ENCODE measurements at regions not wholly inside any gene's neighbourhood (a gene's known extent, or its start where the extent isn't known, plus 50 kb on each side); places are given as distances from the start of the nearest gene placed in this dataset.

- no peak for FAIRE-seq
Measured at GRCh38 chr14:48814562-48814961, 771.6 kb downstream of the RPS29 start.

- no peak for FAIRE-seq
Measured at GRCh38 chr14:48805315-48805714, 780.9 kb downstream of the RPS29 start.

- no peak for FAIRE-seq
Measured at GRCh38 chr14:48792376-48793024, 793.7 kb downstream of the RPS29 start.

GRCh38 chr14:48788771-48789170, 797.4 kb downstream of the RPS29 start:
- no peak for FAIRE-seq

- FAIRE-seq = no peak
Measured at GRCh38 chr14:48786498-48786897, 799.7 kb downstream of the RPS29 start.

- FAIRE-seq = no peak
Measured at GRCh38 chr14:48771717-48772116, 814.5 kb downstream of the RPS29 start.

GRCh38 chr14:48751293-48751692, 834.9 kb downstream of the RPS29 start:
- no peak for FAIRE-seq

GRCh38 chr14:48748151-48748675, 838.0 kb downstream of the RPS29 start:
- no peak for FAIRE-seq

GRCh38 chr14:48747561-48748089, 838.6 kb downstream of the RPS29 start:
- FAIRE-seq = no peak

GRCh38 chr14:48744202-48744601, 842.0 kb downstream of the RPS29 start:
- FAIRE-seq = no peak

GRCh38 chr14:48738186-48738925, 847.8 kb downstream of the RPS29 start:
- FAIRE-seq = no peak

GRCh38 chr14:48735607-48736006, 850.6 kb downstream of the RPS29 start:
- no peak for FAIRE-seq

GRCh38 chr14:48731260-48731659, 854.9 kb downstream of the RPS29 start:
- no peak for FAIRE-seq

- FAIRE-seq = no peak
Measured at GRCh38 chr14:48726080-48726642, 860.0 kb downstream of the RPS29 start.

- FAIRE-seq = no peak
Measured at GRCh38 chr14:48725051-48725734, 861.0 kb downstream of the RPS29 start.

GRCh38 chr14:48723841-48724495, 862.2 kb downstream of the RPS29 start:
- FAIRE-seq = no peak

GRCh38 chr14:48714366-48714765, 871.8 kb downstream of the RPS29 start:
- no peak for FAIRE-seq

GRCh38 chr14:48710133-48710532, 876.0 kb downstream of the RPS29 start:
- no peak for FAIRE-seq

- FAIRE-seq = no peak
Measured at GRCh38 chr14:48709277-48709785, 876.8 kb downstream of the RPS29 start.

GRCh38 chr14:48704639-48705038, 881.5 kb downstream of the RPS29 start:
- no peak for FAIRE-seq

GRCh38 chr14:48703728-48704467, 882.3 kb downstream of the RPS29 start:
- no peak for FAIRE-seq
